Activated T-cell treated with anti-CD3 and anti-CD28 coated beads, Interleukin-2, amount 50 U/mL, for 24 hours (primary cell): ENCODE measurements at regions not wholly inside any gene's neighbourhood (a gene's known extent, or its start where the extent isn't known, plus 50 kb on each side); places are given as distances from the start of the nearest gene placed in this dataset.

Source experiments
- DNase-seq: peaks from one replicate; pipeline ENCODE4 v3.0.0-alpha.2; 2020
- H3K27ac Mint-ChIP-seq: 2 replicates; pipeline ENCODE4 v1.8.0; 2020; ENCODE audit warnings: mild to moderate bottlenecking, mixed read lengths
- H3K27me3 Mint-ChIP-seq: 2 replicates; pipeline ENCODE4 v1.8.0; 2020; ENCODE audit warnings: mixed read lengths
- H3K36me3 Mint-ChIP-seq: 2 replicates; pipeline ENCODE4 v1.8.0; 2020; ENCODE audit warnings: low read depth, mixed read lengths
- H3K4me1 Mint-ChIP-seq: 2 replicates; pipeline ENCODE4 v1.8.0; 2020; ENCODE audit warnings: low read depth, mixed read lengths
- H3K4me3 Mint-ChIP-seq: 2 replicates; pipeline ENCODE4 v1.8.0; 2020; ENCODE audit warnings: mild to moderate bottlenecking, moderate library complexity, mixed read lengths
- H3K9me3 Mint-ChIP-seq: 2 replicates; pipeline ENCODE4 v1.8.0; 2020; ENCODE audit warnings: mixed read lengths

GRCh38 chr21:39109596-39110210 lies 73.5 kb downstream of the PSMG1 start:
- no peak overlapping the region for H3K27ac Mint-ChIP-seq
- no peaks in the 10 kb centered on the region for H3K27me3 Mint-ChIP-seq
- no peaks in the 10 kb centered on the region for H3K36me3 Mint-ChIP-seq
- DNase-seq = no peak
- H3K4me1 Mint-ChIP-seq = no peaks in the 10 kb centered on the region
- H3K9me3 Mint-ChIP-seq = no peaks in the 10 kb centered on the region
- no peak overlapping the region for H3K4me3 Mint-ChIP-seq

- no peak overlapping the region for H3K27ac Mint-ChIP-seq
- H3K27me3 Mint-ChIP-seq = no peaks in the 10 kb centered on the region
- no peaks in the 10 kb centered on the region for H3K4me1 Mint-ChIP-seq
- no peaks in the 10 kb centered on the region for H3K9me3 Mint-ChIP-seq
- no peak overlapping the region for H3K4me3 Mint-ChIP-seq
- no peaks in the 10 kb centered on the region for H3K36me3 Mint-ChIP-seq
- no peak for DNase-seq
Measured at GRCh38 chr21:39109163-39109530, 74.1 kb downstream of the PSMG1 start.

- Mint-ChIP-seq H3K4me1 (no peaks in the 10 kb centered on the region), H3K9me3 (no peaks in the 10 kb centered on the region), H3K4me3 (no peak overlapping the region), H3K36me3 (no peaks in the 10 kb centered on the region), H3K27me3 (peaks cover 4% of the 10 kb centered on the region), H3K27ac (no peak overlapping the region)
- no peak for DNase-seq
Measured at GRCh38 chr21:39108291-39109162, 74.7 kb downstream of the PSMG1 start.

DNA sequence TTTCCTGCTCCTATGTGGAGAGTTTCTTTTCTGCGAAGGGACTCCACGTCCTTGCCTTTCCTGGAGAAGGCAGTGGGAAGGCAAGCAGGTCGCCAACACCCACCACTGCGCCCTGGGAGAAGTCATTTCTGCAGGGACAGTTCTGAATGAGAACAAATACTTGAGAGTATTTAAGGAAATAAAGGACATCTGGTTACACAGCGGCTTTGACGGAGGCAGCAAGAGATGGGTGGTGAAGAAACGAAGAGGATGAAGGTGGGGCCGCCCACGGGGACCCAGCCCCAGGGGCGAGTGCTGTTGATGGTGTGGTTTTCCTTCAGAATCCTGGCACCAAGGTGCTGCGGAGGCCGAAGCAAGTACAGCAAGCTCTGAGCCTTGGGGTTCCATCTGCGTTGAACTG lies 75.5 kb downstream of the PSMG1 start:
- Mint-ChIP-seq H3K36me3 (no peaks in the 10 kb centered on the region), H3K27ac (no peak overlapping the region), H3K9me3 (no peaks in the 10 kb centered on the region), H3K4me1 (no peaks in the 10 kb centered on the region), H3K4me3 (no peak overlapping the region), H3K27me3 (peaks cover 10% of the 10 kb centered on the region)
- DNase-seq = no peak

DNA sequence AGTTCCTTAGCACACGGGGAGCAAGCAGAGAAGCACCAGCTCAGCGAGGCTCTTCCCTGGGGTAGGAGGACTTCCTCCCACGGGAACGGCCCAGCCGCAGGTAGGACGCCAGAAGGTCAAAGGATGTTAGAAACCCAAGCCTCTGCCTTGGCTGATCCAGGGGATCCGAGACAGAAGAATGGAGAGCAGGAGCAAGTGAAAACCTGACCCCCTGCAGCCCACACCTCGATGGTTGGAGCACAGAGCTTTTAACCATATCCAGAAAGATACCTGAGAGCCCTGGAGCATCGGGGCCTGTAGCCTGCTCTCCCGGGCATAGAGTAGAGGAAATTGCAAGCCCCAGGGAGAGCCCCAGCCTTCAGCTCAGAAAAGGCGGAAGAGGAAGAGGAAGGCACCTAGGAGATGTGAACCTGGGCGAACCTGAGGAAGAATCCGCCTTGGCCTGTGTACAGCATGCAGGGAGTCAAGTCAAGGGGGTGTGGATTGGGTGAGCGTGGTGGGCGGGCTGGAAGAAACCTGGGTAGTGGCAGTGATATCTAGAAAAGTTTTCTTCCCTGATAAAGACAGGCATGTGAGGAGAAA lies 76.3 kb downstream of the PSMG1 start:
- H3K9me3 Mint-ChIP-seq = no peaks in the 10 kb centered on the region
- no peak overlapping the region for H3K4me3 Mint-ChIP-seq
- no peaks in the 10 kb centered on the region for H3K36me3 Mint-ChIP-seq
- H3K27ac Mint-ChIP-seq = no peak overlapping the region
- DNase-seq = no peak
- H3K4me1 Mint-ChIP-seq = no peaks in the 10 kb centered on the region
- peaks cover 10% of the 10 kb centered on the region for H3K27me3 Mint-ChIP-seq

GRCh38 chr21:39105836-39106235 lies 77.4 kb downstream of the PSMG1 start:
- H3K36me3 Mint-ChIP-seq = no peaks in the 10 kb centered on the region
- no peak overlapping the region for H3K4me3 Mint-ChIP-seq
- no peaks in the 10 kb centered on the region for H3K9me3 Mint-ChIP-seq
- H3K4me1 Mint-ChIP-seq = no peaks in the 10 kb centered on the region
- no peak overlapping the region for H3K27ac Mint-ChIP-seq
- no peak for DNase-seq
- H3K27me3 Mint-ChIP-seq = peaks cover 10% of the 10 kb centered on the region

GRCh38 chr21:39105341-39105765 lies 77.9 kb downstream of the PSMG1 start:
- Mint-ChIP-seq H3K27ac (no peak overlapping the region), H3K9me3 (no peaks in the 10 kb centered on the region)

DNA sequence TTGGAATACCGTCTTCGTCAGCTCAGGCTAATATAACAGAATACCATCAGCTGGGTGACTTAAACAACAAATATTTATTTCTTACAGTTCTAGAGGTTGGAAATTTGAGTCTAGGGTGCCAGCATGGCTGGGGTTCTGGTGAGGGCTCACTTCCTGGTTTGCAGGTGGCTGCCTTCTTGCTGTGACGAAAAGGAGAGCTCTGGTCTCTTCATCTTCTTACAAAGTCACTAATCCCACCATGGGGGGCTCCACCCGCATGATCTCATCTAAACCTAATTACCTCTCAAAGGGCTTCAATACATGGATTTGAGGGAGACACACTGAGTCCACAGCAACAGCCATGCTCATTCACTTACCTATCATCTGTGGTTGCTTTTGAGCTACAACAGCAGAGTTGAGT lies 78.3 kb downstream of the PSMG1 start:
- Mint-ChIP-seq H3K4me1 (no peaks in the 10 kb centered on the region), H3K27me3 (peaks cover 10% of the 10 kb centered on the region), H3K36me3 (no peaks in the 10 kb centered on the region), H3K4me3 (no peak overlapping the region), H3K9me3 (no peaks in the 10 kb centered on the region), H3K27ac (no peak overlapping the region)
- DNase-seq = no peak

More at GRCh38 chr21:39105341-39105765, 77.9 kb downstream of the PSMG1 start:
- H3K4me3 Mint-ChIP-seq = no peak overlapping the region
- no peaks in the 10 kb centered on the region for H3K36me3 Mint-ChIP-seq
- peaks cover 10% of the 10 kb centered on the region for H3K27me3 Mint-ChIP-seq
- no peaks in the 10 kb centered on the region for H3K4me1 Mint-ChIP-seq
- DNase-seq = no peak

DNA sequence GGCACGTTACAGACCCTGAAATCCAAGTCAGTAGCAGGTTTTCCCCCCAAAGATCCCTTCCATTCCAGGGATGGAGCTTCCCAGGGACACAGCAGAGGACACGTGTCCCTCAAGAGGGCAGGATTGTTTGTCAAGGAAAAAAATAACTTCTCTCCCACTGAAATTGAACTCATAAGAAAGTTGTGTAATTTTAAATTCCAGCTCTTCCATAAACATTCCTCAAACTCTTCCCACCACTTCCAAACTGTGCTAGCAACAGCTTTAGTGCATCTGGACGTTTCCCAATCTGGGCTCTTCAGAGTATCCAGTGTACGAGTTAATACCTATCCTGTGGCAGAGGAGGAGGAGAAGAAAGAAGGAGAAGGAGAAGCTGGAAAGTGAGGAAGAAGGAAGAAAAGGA lies 79.6 kb downstream of the PSMG1 start:
- no peaks in the 10 kb centered on the region for H3K4me1 Mint-ChIP-seq
- H3K4me3 Mint-ChIP-seq = no peak overlapping the region
- H3K27me3 Mint-ChIP-seq = peaks cover 10% of the 10 kb centered on the region
- H3K27ac Mint-ChIP-seq = no peak overlapping the region
- H3K36me3 Mint-ChIP-seq = no peaks in the 10 kb centered on the region
- no peaks in the 10 kb centered on the region for H3K9me3 Mint-ChIP-seq
- DNase-seq = no peak

DNA sequence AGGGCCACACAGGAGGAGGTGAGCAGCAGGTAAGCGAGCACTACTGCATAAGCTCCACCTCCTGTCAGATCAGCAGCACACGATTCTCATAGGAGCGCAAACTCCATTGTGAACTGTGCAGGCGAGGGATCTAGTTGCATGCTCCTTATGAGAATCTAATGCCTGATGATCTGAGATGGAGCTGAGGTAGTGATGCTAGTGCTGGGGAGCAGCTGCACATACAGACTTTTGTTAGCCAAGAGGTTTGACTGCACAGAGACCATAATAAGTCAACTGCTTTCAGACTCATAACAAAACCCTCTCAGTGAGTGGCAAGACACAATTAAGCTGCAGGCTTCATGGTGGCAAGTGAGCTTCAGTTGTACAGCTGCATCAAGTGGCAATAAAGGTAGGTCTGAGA lies 83.4 kb downstream of the PSMG1 start:
- no peaks in the 10 kb centered on the region for H3K9me3 Mint-ChIP-seq
- H3K4me1 Mint-ChIP-seq = no peaks in the 10 kb centered on the region
- H3K36me3 Mint-ChIP-seq = no peaks in the 10 kb centered on the region
- H3K27ac Mint-ChIP-seq = no peak overlapping the region
- no peak for DNase-seq
- H3K4me3 Mint-ChIP-seq = no peak overlapping the region
- H3K27me3 Mint-ChIP-seq = peaks cover 10% of the 10 kb centered on the region

DNA sequence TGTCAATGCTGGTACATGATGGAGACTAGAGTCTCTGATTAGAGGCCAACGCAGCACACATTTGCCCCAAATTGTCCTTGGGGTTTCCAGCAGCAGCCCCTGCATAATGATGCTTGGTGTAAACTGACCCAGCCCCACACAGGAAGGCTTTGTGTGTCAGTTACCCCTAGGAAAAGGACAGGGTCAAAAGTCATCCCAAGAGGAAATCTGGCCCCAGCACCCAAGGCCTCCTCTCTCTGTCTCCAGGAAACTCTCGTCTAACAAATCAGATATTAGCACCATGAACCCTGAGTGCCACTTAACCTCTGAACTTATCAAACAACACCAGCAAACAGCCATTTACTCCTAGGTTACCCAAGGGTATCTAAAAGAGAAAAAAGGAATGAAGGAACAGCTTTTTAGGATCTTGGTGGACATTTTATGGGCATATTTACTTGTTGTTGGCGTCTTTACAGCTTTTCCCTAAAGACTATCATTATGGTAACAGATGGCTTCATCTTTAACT lies 84.5 kb downstream of the PSMG1 start:
- Mint-ChIP-seq H3K4me1 (no peaks in the 10 kb centered on the region), H3K27ac (no peak overlapping the region), H3K27me3 (peaks cover 9% of the 10 kb centered on the region), H3K9me3 (no peaks in the 10 kb centered on the region), H3K36me3 (no peaks in the 10 kb centered on the region), H3K4me3 (no peak overlapping the region)
- no peak for DNase-seq

DNA sequence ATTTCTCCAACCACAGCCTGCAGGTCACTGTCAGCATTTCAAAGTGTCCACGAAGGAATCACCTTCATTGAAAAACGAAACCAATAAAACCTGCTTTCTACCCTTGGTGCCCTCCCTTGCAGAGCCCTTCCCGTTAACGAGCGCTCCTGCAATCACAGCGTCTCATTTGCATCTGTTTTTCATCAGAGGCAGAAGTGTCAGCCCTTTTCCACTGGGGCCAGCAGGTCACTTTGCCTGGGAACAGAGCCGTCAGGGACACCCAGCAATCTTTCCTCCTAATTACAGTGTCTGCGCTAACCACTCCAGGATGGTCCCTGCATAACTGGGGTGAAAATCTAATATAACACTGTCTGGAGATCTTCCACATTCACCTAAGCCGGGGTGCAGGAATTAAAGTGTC lies 85.3 kb downstream of the PSMG1 start:
- Mint-ChIP-seq H3K27me3 (peaks cover 2% of the 10 kb centered on the region), H3K36me3 (no peaks in the 10 kb centered on the region), H3K27ac (no peak overlapping the region), H3K4me1 (no peaks in the 10 kb centered on the region), H3K9me3 (no peaks in the 10 kb centered on the region), H3K4me3 (no peak overlapping the region)
- no peak for DNase-seq

DNA sequence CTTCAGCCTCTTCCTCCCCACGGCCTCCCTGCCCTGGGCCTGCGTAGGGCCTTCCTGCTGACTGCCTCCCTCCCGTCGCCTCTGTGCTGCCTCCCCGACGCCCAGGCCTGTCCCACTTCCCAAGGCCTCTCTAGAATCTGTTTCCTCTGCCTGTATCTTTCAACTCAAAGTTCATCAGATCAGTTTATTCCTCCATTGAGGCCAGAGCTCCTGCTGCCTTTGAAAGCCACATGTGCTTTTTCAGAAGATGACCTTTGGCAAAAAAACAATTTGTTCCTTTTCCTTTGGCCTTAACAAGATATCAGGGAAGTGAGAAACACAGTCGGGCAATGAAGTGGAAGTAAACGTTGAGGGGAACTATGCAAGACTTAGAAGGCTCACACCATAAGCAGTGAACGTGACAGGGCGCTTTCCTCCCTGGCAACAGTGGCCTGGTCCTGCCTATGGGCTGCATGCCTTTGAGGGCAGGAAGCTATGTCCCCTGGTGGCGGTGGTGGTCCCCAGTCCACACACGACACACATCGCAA lies 85.9 kb downstream of the PSMG1 start:
- Mint-ChIP-seq H3K9me3 (no peaks in the 10 kb centered on the region), H3K27ac (no peak overlapping the region), H3K36me3 (no peaks in the 10 kb centered on the region), H3K4me3 (no peak overlapping the region), H3K4me1 (no peaks in the 10 kb centered on the region), H3K27me3 (no peaks in the 10 kb centered on the region)
- DNase-seq = no peak

DNA sequence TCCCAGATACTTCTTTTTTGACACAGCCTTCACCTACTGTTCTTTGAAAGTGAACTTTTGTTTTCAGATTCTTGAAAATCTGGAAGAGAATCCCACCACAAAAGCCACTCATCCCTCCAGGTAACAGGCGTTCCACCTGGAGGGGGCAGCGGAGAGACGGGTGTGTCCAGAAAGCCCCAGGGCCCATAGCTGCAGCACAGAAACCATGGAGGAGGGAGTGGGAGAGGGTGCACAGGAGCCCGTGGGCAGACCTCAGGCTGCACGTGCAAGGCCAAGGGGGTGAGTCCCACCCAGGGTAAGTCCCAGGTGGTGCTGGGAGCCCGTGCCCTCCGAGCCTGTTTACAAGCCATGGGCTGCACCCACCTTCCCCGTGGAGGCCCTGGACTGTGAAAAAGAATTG lies 86.5 kb downstream of the PSMG1 start:
- no peaks in the 10 kb centered on the region for H3K27me3 Mint-ChIP-seq
- no peaks in the 10 kb centered on the region for H3K9me3 Mint-ChIP-seq
- H3K36me3 Mint-ChIP-seq = no peaks in the 10 kb centered on the region
- no peak overlapping the region for H3K27ac Mint-ChIP-seq
- H3K4me3 Mint-ChIP-seq = no peak overlapping the region
- DNase-seq = no peak
- no peaks in the 10 kb centered on the region for H3K4me1 Mint-ChIP-seq

DNA sequence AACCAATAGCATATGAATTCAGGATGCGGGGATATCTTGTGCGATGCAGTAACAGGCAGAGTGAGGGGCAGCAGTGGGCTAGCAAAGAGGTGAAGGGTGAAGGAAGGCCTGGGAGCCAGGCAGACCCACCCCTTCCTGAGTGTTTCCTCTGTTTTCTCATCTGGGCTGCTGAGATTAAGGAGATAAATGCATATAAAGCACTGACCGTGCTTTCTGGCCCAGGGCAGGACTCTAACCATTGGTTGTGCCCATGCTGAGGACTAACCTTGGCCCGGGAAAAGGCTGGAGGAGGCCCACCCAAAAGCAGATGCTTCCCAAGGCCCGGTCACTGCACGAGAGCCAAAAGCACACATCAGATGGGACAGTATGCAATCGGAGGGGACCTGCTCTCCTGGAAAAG lies 87.6 kb downstream of the PSMG1 start:
- H3K4me3 Mint-ChIP-seq = no peak overlapping the region
- H3K27me3 Mint-ChIP-seq = no peaks in the 10 kb centered on the region
- no peaks in the 10 kb centered on the region for H3K4me1 Mint-ChIP-seq
- H3K9me3 Mint-ChIP-seq = no peaks in the 10 kb centered on the region
- H3K36me3 Mint-ChIP-seq = no peaks in the 10 kb centered on the region
- DNase-seq = no peak
- no peak overlapping the region for H3K27ac Mint-ChIP-seq
